HCT116 (cell line): ENCODE measurements at regions not wholly inside any gene's neighbourhood (a gene's known extent, or its start where the extent isn't known, plus 50 kb on each side); places are given as distances from the start of the nearest gene placed in this dataset.

Experiments
- ATAC-seq: fragments of 200-7000 bp; cut with Tn5 transposase; 2 replicates; pipeline ENCODE4 v1.9.1; 2020; ENCODE audit warnings: mild to moderate bottlenecking, moderate library complexity
- BruUV-seq: library from RNA; stranded (reverse); fragments of 400-500 nt; replicated peaks from 2 replicates; lab custom pipeline; 2021; lab: Mats Ljungman, UMichigan
- CTCF ChIA-PET: fragments of 300-600 bp; sonication (Branson Sonifier 250); formaldehyde crosslinking; loops from one replicate; lab custom pipeline; 2021; ENCODE audit warnings: antibody characterized with exemption; lab: Charles Lee
- POLR2A ChIA-PET: fragments of 300-600, 350-600 bp; sonication (Branson Sonifier 250); formaldehyde crosslinking; loops from one replicate; lab custom pipeline; 2021; ENCODE audit warnings: antibody characterized with exemption; lab: Charles Lee
- RAD21 ChIA-PET, 2 experiments: fragments of 300-600 bp; sonication (Branson Sonifier 250); formaldehyde crosslinking; loops; one replicate each; lab custom pipeline; 2023; ENCODE audit warnings: low total read pairs in 2 of 2; ENCODE audit not compliant: uncharacterized antibody in 2 of 2, unreplicated experiment in 2 of 2, low non-redundant PET in 1 of 2; lab: Charles Lee
- DNase-seq: peaks from one replicate; pipeline ENCODE4 v3.0.0-alpha.2; 2010; ENCODE audit warnings: low read depth, low spot score
- H2AFZ ChIP-seq: fragments of 200-600 bp; shearing (Covaris generic), sonication (generic); 2 replicates; pipeline ENCODE4 v1.6.1; 2017; ENCODE audit warnings: low read depth, mixed run types, mixed read lengths, antibody characterized with exemption, low read length; ENCODE audit not compliant: poor library complexity, severe bottlenecking
- H3K27ac ChIP-seq: 2 replicates; pipeline ENCODE4 v1.5.1; 2012; ENCODE audit warnings: low read depth, low read length
- H3K27me3 ChIP-seq: fragments of 200-600 bp; sonication (generic); 2 replicates; pipeline ENCODE4 v1.6.1; 2016; ENCODE audit warnings: mixed run types, low read length, mixed read lengths; ENCODE audit not compliant: insufficient read depth
- H3K36me3 ChIP-seq, 2 experiments: fragments of 200-500 bp in 1 of 2; fragments of 200-600 bp in 1 of 2; sonication (Bioruptor generic) in 1 of 2; sonication (generic) in 1 of 2; 2 replicates each; pipeline versions ENCODE4 v1.5.1 to v1.6.1; 2014 to 2016; ENCODE audit warnings: low read length in 2 of 2, inconsistent platforms in 1 of 2, mixed read lengths in 1 of 2, mixed run types in 1 of 2; ENCODE audit not compliant: insufficient read depth in 2 of 2, control insufficient read depth in 1 of 2
- H3K4me1 ChIP-seq, 2 experiments: fragments of 200-600 bp in 1 of 2; sonication (generic) in 1 of 2; 2 replicates each; pipeline versions ENCODE4 v1.5.1 to v1.6.1; 2012 to 2017; ENCODE audit warnings: low read length in 2 of 2, inconsistent platforms in 1 of 2, mild to moderate bottlenecking in 1 of 2, mixed read lengths in 1 of 2, mixed run types in 1 of 2, moderate library complexity in 1 of 2; ENCODE audit not compliant: insufficient read depth in 2 of 2, control insufficient read depth in 1 of 2
- H3K4me2 ChIP-seq: fragments of 200-600 bp; sonication (generic); 2 replicates; pipeline ENCODE4 v1.6.1; 2017; ENCODE audit warnings: mixed run types, low read length, mixed read lengths
- H3K4me3 ChIP-seq, 2 experiments: fragments of 200-600 bp in 1 of 2; sonication (generic) in 1 of 2; replicated peaks in 1 of 2; 2 replicates each; pipeline ENCODE4 v1.5.1; 2011 to 2016; ENCODE audit warnings: low read length in 2 of 2, control low read depth in 1 of 2, low read depth in 1 of 2, mild to moderate bottlenecking in 1 of 2, mixed read lengths in 1 of 2, mixed run types in 1 of 2
- H3K79me2 ChIP-seq: fragments of 200-600 bp; sonication (generic); 2 replicates; pipeline ENCODE4 v1.6.1; 2017; ENCODE audit warnings: mild to moderate bottlenecking, mixed run types, low read length, moderate library complexity, mixed read lengths; ENCODE audit not compliant: insufficient read depth
- H3K9ac ChIP-seq: fragments of 200-600 bp; sonication (generic); 2 replicates; pipeline ENCODE4 v1.6.1; 2016; ENCODE audit warnings: low read length, mixed read lengths
- H3K9me2 ChIP-seq: fragments of 200-600 bp; sonication (generic), shearing (Covaris generic); 2 replicates; pipeline ENCODE4 v1.6.1; 2017; ENCODE audit warnings: mixed run types, mild to moderate bottlenecking, moderate library complexity; ENCODE audit not compliant: insufficient read depth
- H3K9me3 ChIP-seq, 2 experiments: fragments of 200-500 bp in 1 of 2; fragments of 200-600 bp in 1 of 2; sonication (Bioruptor generic) in 1 of 2; sonication (generic) in 1 of 2; 2 replicates each; pipeline ENCODE4 v1.6.1; 2014 to 2017; ENCODE audit warnings: low read length in 2 of 2, mixed read lengths in 2 of 2, inconsistent platforms in 1 of 2, low read depth in 1 of 2, mild to moderate bottlenecking in 1 of 2, mixed run types in 1 of 2, moderate library complexity in 1 of 2; ENCODE audit not compliant: control insufficient read depth in 1 of 2, insufficient read depth in 1 of 2
- H4K20me1 ChIP-seq: fragments of 200-600 bp; sonication (generic), shearing (Covaris generic); 2 replicates; pipeline ENCODE4 v1.6.1; 2017; ENCODE audit warnings: mixed run types, mild to moderate bottlenecking, moderate library complexity; ENCODE audit not compliant: insufficient read depth
- CBX3 ChIP-seq: IDR thresholded peaks from 2 replicates; pipeline ENCODE4 v1.6.1; 2012; ENCODE audit warnings: low read depth
- EGR1 ChIP-seq: IDR thresholded peaks from 2 replicates; pipeline ENCODE4 v1.6.1; 2012; ENCODE audit warnings: low read depth
- JUND ChIP-seq: IDR thresholded peaks from 2 replicates; pipeline ENCODE4 v1.6.1; 2012
- RAD21 ChIP-seq: IDR thresholded peaks from 2 replicates; pipeline ENCODE4 v1.6.1; 2012; ENCODE audit warnings: low read depth, mild to moderate bottlenecking
- SRF ChIP-seq: IDR thresholded peaks from 2 replicates; pipeline ENCODE4 v1.6.1; 2012; ENCODE audit warnings: low read depth
- YY1 ChIP-seq: IDR thresholded peaks from 2 replicates; pipeline ENCODE4 v1.6.1; 2011; ENCODE audit warnings: low read length, low read depth, moderate library complexity, mild to moderate bottlenecking; ENCODE audit not compliant: insufficient replicate concordance; ENCODE audit errors: extremely low read depth
- intact Hi-C: fragments of 100-400 bp; cut with micrococcal nuclease; formaldehyde crosslinking; loops from 2 replicates; pipeline ENCODE4 v1.10.0; 2022
- TF ChIP-seq, protein P1 (sequence below), 3 experiments: fragments of 200-600 bp in 1 of 3; sonication (generic) in 1 of 3; IDR thresholded peaks in 2 of 3; conservative IDR thresholded peaks in 1 of 3; 2 replicates each; pipeline ENCODE4 v1.5.1; 2012 to 2017; ENCODE audit warnings: low read depth in 2 of 3, low read length in 2 of 3, antibody characterized with exemption in 1 of 3, borderline replicate concordance in 1 of 3, control low read depth in 1 of 3, mild to moderate bottlenecking in 1 of 3, mixed read lengths in 1 of 3, mixed run types in 1 of 3, moderate library complexity in 1 of 3; ENCODE audit not compliant: insufficient read depth in 1 of 3
- TF ChIP-seq, protein P2 (sequence below): IDR thresholded peaks from 2 replicates; pipeline ENCODE4 v1.6.1; 2012
- TF ChIP-seq, protein P3 (sequence below): IDR thresholded peaks from 2 replicates; pipeline ENCODE4 v1.6.1; 2012; ENCODE audit warnings: low read depth

GRCh38 chrX:46279214-46279924, 265.9 kb downstream of the ZNF674 start:
- H4K20me1 ChIP-seq = no peaks in the 10 kb centered on the region
- no peak overlapping the region for H3K4me3 ChIP-seq
- TF ChIP-seq SRF (no peak), RAD21 (peak; percentile 39; the same call in 1 of the 2 replicates), YY1 (no peak), CBX3 (no peak)
- TF ChIP-seq, protein P1, sequence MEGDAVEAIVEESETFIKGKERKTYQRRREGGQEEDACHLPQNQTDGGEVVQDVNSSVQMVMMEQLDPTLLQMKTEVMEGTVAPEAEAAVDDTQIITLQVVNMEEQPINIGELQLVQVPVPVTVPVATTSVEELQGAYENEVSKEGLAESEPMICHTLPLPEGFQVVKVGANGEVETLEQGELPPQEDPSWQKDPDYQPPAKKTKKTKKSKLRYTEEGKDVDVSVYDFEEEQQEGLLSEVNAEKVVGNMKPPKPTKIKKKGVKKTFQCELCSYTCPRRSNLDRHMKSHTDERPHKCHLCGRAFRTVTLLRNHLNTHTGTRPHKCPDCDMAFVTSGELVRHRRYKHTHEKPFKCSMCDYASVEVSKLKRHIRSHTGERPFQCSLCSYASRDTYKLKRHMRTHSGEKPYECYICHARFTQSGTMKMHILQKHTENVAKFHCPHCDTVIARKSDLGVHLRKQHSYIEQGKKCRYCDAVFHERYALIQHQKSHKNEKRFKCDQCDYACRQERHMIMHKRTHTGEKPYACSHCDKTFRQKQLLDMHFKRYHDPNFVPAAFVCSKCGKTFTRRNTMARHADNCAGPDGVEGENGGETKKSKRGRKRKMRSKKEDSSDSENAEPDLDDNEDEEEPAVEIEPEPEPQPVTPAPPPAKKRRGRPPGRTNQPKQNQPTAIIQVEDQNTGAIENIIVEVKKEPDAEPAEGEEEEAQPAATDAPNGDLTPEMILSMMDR (IDR thresholded peaks at IDR 0.05 in 2 of 3, conservative IDR thresholded peaks at IDR 0.05 in 1 of 3; ENCODE audit: borderline replicate concordance in 1 of 3, insufficient read depth in 1 of 3, low read depth in 2 of 3, low read length in 2 of 3) = no peak
- no peaks in the 10 kb centered on the region for H3K36me3 ChIP-seq
- H3K4me1 ChIP-seq = peaks cover 0 to 21% of the 10 kb centered on the region in 2 experiments; a peak in 3 of 4 replicates
- peak overlapping the region; percentile 36 for H3K4me2 ChIP-seq
- no TSS peak for BruUV-seq
- ChIA-PET RAD21 (no interaction called here), CTCF (no interaction called here), POLR2A (no interaction called here)
- H3K27me3 ChIP-seq = no peaks in the 10 kb centered on the region
- peak overlapping the region; percentile 30 for H3K9ac ChIP-seq
- H3K79me2 ChIP-seq = no peaks in the 10 kb centered on the region
- no peaks in the 10 kb centered on the region for H3K9me3 ChIP-seq
- DNase-seq (no peak), ATAC-seq (no peak)
- intact Hi-C loops = no loop called here
- no peaks in the 10 kb centered on the region for H3K9me2 ChIP-seq
- H3K27ac ChIP-seq = peak overlapping the region; percentile 37; the same call in 1 of the 2 replicates
- no peak overlapping the region for H2AFZ ChIP-seq

DNA sequence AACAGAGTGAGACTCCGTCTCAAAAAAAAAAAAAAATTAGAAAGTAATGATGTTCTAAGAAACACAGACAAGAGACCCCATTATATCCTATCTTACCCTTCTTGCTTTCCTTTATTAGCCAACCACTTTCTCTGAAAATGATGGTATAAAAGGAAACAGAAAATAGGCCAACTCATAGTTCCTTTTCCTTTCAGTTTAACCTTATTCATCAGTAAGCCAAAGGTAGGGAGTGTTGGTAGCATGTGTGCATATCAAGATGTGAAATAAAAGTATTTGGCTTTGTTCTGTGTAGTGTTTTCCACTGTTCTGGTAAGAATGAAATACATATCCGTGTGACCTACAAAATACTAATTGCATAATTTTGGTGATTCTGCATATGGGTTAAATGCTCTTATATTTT, 266.6 kb downstream of the ZNF674 start:
- TF ChIP-seq EGR1 = no peak
- TF ChIP-seq, protein P2, sequence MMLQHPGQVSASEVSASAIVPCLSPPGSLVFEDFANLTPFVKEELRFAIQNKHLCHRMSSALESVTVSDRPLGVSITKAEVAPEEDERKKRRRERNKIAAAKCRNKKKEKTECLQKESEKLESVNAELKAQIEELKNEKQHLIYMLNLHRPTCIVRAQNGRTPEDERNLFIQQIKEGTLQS = no peak
- no peak for TF ChIP-seq SRF
- TF ChIP-seq JUND = no peak
- TF ChIP-seq, protein P3, sequence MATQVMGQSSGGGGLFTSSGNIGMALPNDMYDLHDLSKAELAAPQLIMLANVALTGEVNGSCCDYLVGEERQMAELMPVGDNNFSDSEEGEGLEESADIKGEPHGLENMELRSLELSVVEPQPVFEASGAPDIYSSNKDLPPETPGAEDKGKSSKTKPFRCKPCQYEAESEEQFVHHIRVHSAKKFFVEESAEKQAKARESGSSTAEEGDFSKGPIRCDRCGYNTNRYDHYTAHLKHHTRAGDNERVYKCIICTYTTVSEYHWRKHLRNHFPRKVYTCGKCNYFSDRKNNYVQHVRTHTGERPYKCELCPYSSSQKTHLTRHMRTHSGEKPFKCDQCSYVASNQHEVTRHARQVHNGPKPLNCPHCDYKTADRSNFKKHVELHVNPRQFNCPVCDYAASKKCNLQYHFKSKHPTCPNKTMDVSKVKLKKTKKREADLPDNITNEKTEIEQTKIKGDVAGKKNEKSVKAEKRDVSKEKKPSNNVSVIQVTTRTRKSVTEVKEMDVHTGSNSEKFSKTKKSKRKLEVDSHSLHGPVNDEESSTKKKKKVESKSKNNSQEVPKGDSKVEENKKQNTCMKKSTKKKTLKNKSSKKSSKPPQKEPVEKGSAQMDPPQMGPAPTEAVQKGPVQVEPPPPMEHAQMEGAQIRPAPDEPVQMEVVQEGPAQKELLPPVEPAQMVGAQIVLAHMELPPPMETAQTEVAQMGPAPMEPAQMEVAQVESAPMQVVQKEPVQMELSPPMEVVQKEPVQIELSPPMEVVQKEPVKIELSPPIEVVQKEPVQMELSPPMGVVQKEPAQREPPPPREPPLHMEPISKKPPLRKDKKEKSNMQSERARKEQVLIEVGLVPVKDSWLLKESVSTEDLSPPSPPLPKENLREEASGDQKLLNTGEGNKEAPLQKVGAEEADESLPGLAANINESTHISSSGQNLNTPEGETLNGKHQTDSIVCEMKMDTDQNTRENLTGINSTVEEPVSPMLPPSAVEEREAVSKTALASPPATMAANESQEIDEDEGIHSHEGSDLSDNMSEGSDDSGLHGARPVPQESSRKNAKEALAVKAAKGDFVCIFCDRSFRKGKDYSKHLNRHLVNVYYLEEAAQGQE = no peak
- Histone ChIP-seq H3K36me3 (no peaks in the 10 kb centered on the region), H3K4me1 (peaks cover 0 to 21% of the 10 kb centered on the region in 2 experiments; a peak in 3 of 4 replicates), H3K9me2 (no peaks in the 10 kb centered on the region), H4K20me1 (no peaks in the 10 kb centered on the region), H3K27me3 (no peaks in the 10 kb centered on the region), H3K9ac (no peak overlapping the region), H3K27ac (peak overlapping the region; percentile 37; the same call in 1 of the 2 replicates), H2AFZ (no peak overlapping the region), H3K4me2 (no peak overlapping the region), H3K4me3 (no peak overlapping the region), H3K79me2 (no peaks in the 10 kb centered on the region), H3K9me3 (no peaks in the 10 kb centered on the region)
- ChIA-PET CTCF (no interaction called here), RAD21 (no interaction called here), POLR2A (no interaction called here)
- intact Hi-C loops = no loop called here
- BruUV-seq = no TSS peak
- no peak for ATAC-seq
- no peak for DNase-seq
